Stomach (tissue), 4 donors: ENCODE measurements at regions not wholly inside any gene's neighbourhood (a gene's known extent, or its start where the extent isn't known, plus 50 kb on each side); places are given as distances from the start of the nearest gene placed in this dataset.
"Not testable (repeated sequence)": the region's sequence is repeated elsewhere in the genome, so short reads cannot be mapped to it uniquely, and the experiment has no call there.

Experiments used
- CTCF ChIP-seq, 7 experiments: fragments of 450-650 bp in 4 of 7; fragments of 200-600 bp in 3 of 7; sonication (generic) in 3 of 7; IDR thresholded peaks; one replicate each; pipeline ENCODE4 v1.5.1; 2016 to 2019; ENCODE audit warnings: antibody characterized with exemption in 7 of 7, control low read depth in 2 of 7, mild to moderate bottlenecking in 1 of 7
- EP300 ChIP-seq: sonication (generic); formaldehyde crosslinking; IDR thresholded peaks from one replicate; pipeline ENCODE4 v1.6.1; 2017; ENCODE audit warnings: antibody characterized with exemption
- POLR2A ChIP-seq, 4 donors: fragments of 450-650 bp; IDR thresholded peaks; one replicate each; pipeline ENCODE4 v1.6.1; 2016; ENCODE audit warnings: antibody characterized with exemption in 4 of 4, control low read depth in 2 of 4, mild to moderate bottlenecking in 1 of 4, moderate library complexity in 1 of 4
- POLR2AphosphoS5 ChIP-seq, 3 donors: sonication (generic); formaldehyde crosslinking; IDR thresholded peaks; one replicate each; pipeline ENCODE4 v1.6.1; 2016; ENCODE audit warnings: antibody characterized with exemption in 3 of 3

GRCh38 chr9:22231309-22231708 is 215.3 kb upstream of the DMRTA1 start:
- not testable (repeated sequence) for TF ChIP-seq POLR2A (IDR thresholded peaks at IDR 0.05); POLR2AphosphoS5 (IDR thresholded peaks at IDR 0.05); CTCF (IDR thresholded peaks at IDR 0.05); EP300
